ENCODE measurements at regions not wholly inside any gene's neighbourhood (a gene's known extent, or its start where the extent isn't known, plus 50 kb on each side); places are given as distances from the start of the nearest gene placed in this dataset.

DNA sequence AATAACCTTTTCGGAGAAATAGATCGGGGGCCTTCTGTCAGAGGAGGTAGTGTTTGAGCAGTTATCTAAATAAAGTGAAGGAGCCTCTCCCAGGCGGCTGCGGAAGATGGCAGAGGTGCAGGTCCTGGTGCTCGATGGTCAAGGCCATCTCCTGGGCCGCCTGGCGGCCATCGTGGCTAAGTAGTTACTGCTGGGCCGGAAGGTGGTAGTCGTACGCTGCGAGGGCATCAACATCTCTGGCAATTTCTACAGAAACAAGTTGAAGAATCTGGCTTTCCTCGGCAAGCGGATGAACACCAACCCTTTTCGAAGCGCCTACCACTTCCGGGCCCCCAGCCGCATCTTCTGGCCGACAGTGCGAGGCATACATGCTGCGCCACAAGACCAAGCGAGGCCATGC, 186.1 kb downstream of the KTN1 start:
- BruUV-seq (replicated peaks): no TSS peak
- Mint-ChIP-seq H3K36me3 (ENCODE audit: insufficient read depth, unreplicated experiment) (no peaks in the 10 kb centered on the region), H3K9me3 (ENCODE audit: unreplicated experiment) (no peaks in the 10 kb centered on the region), H3K4me1 (ENCODE audit: low read depth, unreplicated experiment) (no peaks in the 10 kb centered on the region), H3K4me3 (ENCODE audit: unreplicated experiment) (no peak overlapping the region), H3K27ac (ENCODE audit: unreplicated experiment) (no peak overlapping the region), H3K27me3 (ENCODE audit: insufficient read depth, unreplicated experiment) (no peaks in the 10 kb centered on the region)
- H3K4me3 ChIP-seq (ENCODE audit: low read depth, low read length): no peak overlapping the region
- no peaks in the 10 kb centered on the region for H3K36me3 ChIP-seq (ENCODE audit: control insufficient read depth, insufficient read depth, low read length)
- intact Hi-C loops (cut with micrococcal nuclease; ENCODE audit: unreplicated experiment): no loop called here
- no peaks in the 10 kb centered on the region for H3K4me1 ChIP-seq
- no peaks in the 10 kb centered on the region for H3K27me3 ChIP-seq (replicated peaks; ENCODE audit: control insufficient read depth, insufficient read depth, low read length)
- no peaks in the 10 kb centered on the region for H3K9me3 ChIP-seq
- CTCF ChIA-PET: no interaction called here
- POLR2A ChIA-PET: no interaction called here
- TF ChIP-seq CTCF (IDR thresholded peaks at IDR 0.05; ENCODE audit: insufficient read depth in 1 of 2, low read depth in 1 of 2, low read length in 1 of 2, severe bottlenecking in 1 of 2, unreplicated experiment in 1 of 2): no peak
- DNase-seq: no peak

DNA sequence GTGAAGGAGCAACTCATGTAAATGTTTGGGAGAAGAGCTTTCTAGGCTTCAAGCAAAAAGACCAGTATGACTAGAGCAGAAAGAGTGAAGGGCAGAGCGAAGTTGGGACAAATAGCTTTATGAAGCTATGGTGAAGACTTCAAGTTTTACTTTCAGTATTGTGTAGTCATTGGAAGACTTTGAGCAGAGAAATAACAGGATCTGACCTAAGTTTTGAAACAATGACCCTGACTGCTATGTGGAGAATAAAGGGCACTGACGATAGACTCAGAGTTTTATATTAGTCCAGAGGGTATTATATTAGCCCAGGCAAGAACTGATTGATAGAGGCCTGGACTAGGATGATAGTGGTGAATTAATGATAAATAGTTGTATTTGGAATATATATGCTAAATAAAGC, 187.3 kb downstream of the KTN1 start:
- Mint-ChIP-seq H3K36me3 (ENCODE audit: insufficient read depth, unreplicated experiment) (no peaks in the 10 kb centered on the region), H3K27me3 (ENCODE audit: insufficient read depth, unreplicated experiment) (no peaks in the 10 kb centered on the region), H3K4me3 (ENCODE audit: unreplicated experiment) (no peak overlapping the region), H3K9me3 (ENCODE audit: unreplicated experiment) (no peaks in the 10 kb centered on the region), H3K4me1 (ENCODE audit: low read depth, unreplicated experiment) (peaks cover 6% of the 10 kb centered on the region), H3K27ac (ENCODE audit: unreplicated experiment) (no peak overlapping the region)
- H3K4me1 ChIP-seq: no peaks in the 10 kb centered on the region
- POLR2A ChIA-PET: no interaction called here
- CTCF ChIA-PET: no interaction called here
- no peaks in the 10 kb centered on the region for H3K9me3 ChIP-seq
- DNase-seq: no peak
- H3K4me3 ChIP-seq (ENCODE audit: low read depth, low read length): no peak overlapping the region
- BruUV-seq (replicated peaks): no TSS peak
- intact Hi-C loops (cut with micrococcal nuclease; ENCODE audit: unreplicated experiment): no loop called here
- no peak for TF ChIP-seq CTCF (IDR thresholded peaks at IDR 0.05; ENCODE audit: insufficient read depth in 1 of 2, low read depth in 1 of 2, low read length in 1 of 2, severe bottlenecking in 1 of 2, unreplicated experiment in 1 of 2)
- no peaks in the 10 kb centered on the region for H3K27me3 ChIP-seq (replicated peaks; ENCODE audit: control insufficient read depth, insufficient read depth, low read length)
- H3K36me3 ChIP-seq (ENCODE audit: control insufficient read depth, insufficient read depth, low read length): no peaks in the 10 kb centered on the region

DNA sequence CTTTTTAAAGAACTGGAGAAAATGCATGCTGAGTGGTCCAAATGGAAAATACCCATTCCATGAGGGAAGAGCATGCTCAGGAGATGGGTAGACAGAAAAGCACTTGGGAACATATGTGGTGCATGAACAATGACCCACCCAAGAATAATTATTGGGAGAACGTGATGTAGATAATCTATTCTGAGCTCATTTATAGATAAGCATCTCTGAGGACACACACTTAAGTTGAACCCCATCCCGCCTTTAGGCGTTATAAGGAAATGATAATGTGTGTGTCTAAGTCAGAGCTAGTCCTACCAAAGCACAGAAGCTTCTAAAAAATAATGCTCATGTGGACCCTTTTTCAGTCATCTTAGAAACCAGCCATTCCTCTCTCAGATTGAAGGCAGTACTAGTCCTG, 189.9 kb downstream of the KTN1 start:
- Mint-ChIP-seq H3K27ac (ENCODE audit: unreplicated experiment) (no peak overlapping the region), H3K27me3 (ENCODE audit: insufficient read depth, unreplicated experiment) (no peaks in the 10 kb centered on the region), H3K4me1 (ENCODE audit: low read depth, unreplicated experiment) (peaks cover 14% of the 10 kb centered on the region), H3K36me3 (ENCODE audit: insufficient read depth, unreplicated experiment) (no peaks in the 10 kb centered on the region), H3K4me3 (ENCODE audit: unreplicated experiment) (no peak overlapping the region), H3K9me3 (ENCODE audit: unreplicated experiment) (no peaks in the 10 kb centered on the region)
- ChIA-PET POLR2A (no interaction called here), CTCF (no interaction called here)
- H3K36me3 ChIP-seq (ENCODE audit: control insufficient read depth, insufficient read depth, low read length): no peaks in the 10 kb centered on the region
- BruUV-seq (replicated peaks): no TSS peak
- no peaks in the 10 kb centered on the region for H3K27me3 ChIP-seq (replicated peaks; ENCODE audit: control insufficient read depth, insufficient read depth, low read length)
- H3K4me3 ChIP-seq (ENCODE audit: low read depth, low read length): no peak overlapping the region
- H3K4me1 ChIP-seq: peaks cover 8% of the 10 kb centered on the region
- no peak for TF ChIP-seq CTCF (IDR thresholded peaks at IDR 0.05; ENCODE audit: insufficient read depth in 1 of 2, low read depth in 1 of 2, low read length in 1 of 2, severe bottlenecking in 1 of 2, unreplicated experiment in 1 of 2)
- intact Hi-C loops (cut with micrococcal nuclease; ENCODE audit: unreplicated experiment): no loop called here
- DNase-seq: no peak
- no peaks in the 10 kb centered on the region for H3K9me3 ChIP-seq
